ENCODE measurements at regions not wholly inside any gene's neighbourhood (a gene's known extent, or its start where the extent isn't known, plus 50 kb on each side); places are given as distances from the start of the nearest gene placed in this dataset.

DNA sequence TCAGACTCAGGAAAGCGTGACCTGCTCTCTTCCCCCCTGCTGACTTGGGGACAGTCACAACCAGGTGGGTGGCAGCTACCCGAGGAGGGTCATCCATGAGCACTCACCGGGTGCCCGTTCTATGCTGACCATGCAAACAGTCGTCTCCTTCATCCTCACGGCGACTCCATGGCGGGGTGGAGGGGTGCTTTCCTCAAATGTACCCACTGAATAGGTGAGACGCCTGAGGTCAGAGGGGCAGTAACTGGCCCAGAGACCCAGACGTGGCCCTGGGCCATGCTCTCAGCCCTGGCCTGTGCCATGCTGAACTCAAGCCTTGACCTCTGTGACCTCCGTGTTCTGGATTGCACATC lies 59.2 kb upstream of the TPM4 start:
- WGBS, result 90% methylated on average over 11 of the region's 11 CpGs
- Histone ChIP-seq H3K27ac (ENCODE audit: low read depth) (no peak overlapping the region), H3K4me3 (ENCODE audit: low read depth, low read length) (no peak overlapping the region), H3K4me1 (ENCODE audit: insufficient read depth) (no peaks in the 10 kb centered on the region), H3K36me3 (ENCODE audit: insufficient read depth) (no peaks in the 10 kb centered on the region)
- no peak for DNase-seq (ENCODE audit: extremely low spot score)

- no peak for DNase-seq (ENCODE audit: extremely low spot score)
- no peaks in the 10 kb centered on the region for H3K4me1 ChIP-seq (ENCODE audit: insufficient read depth)
- H3K36me3 ChIP-seq (ENCODE audit: insufficient read depth), result no peaks in the 10 kb centered on the region
- no peak overlapping the region for H3K4me3 ChIP-seq (ENCODE audit: low read depth, low read length)
- H3K27ac ChIP-seq (ENCODE audit: low read depth), result no peak overlapping the region
- 86% methylated on average over 17 of the region's 17 CpGs for WGBS
Observed at GRCh38 chr19:16018106-16018755, 58.1 kb upstream of the TPM4 start.

DNA sequence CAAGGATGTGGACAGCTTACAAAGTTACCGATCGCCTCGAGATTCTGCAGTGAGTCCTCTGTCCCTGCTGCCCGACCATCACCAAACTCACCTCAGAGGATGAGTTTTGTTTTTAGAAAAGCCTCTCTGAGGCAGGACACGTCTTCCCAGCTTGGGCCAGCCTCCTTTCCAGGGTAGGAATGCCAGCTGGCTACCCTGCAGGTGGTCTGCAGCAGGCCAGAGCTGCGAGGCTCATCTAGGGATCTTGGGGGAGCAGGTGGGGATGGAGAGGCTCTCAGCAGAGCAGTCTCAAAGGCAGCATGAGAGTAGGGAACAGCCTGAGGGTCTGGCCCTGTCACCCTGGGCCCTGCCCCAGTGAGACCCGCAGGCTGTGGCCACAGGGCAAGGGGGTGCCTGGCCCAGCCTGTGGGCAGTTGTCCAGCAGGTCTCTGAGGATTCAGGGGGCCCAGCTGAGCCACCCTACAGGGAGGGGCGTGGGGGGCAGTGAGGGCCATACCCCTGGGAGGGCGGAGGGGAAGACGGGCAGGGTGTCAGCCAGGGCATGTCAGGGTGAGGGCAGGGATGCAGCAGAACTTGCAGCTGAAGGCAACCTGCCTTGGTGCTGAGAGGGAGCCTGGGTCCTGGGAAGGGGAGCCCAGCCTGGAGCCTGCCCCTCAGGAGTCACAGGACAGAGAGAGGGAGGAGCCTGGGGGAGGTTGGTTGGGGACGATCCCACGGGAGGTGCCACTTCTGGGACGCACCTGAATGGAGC lies 57.3 kb upstream of the TPM4 start:
- DNase-seq (ENCODE audit: extremely low spot score), result no peak
- H3K36me3 ChIP-seq (ENCODE audit: insufficient read depth), result no peaks in the 10 kb centered on the region
- H3K27ac ChIP-seq (ENCODE audit: low read depth), result no peak overlapping the region
- 74% methylated on average over 13 of the region's 13 CpGs for WGBS
- H3K4me1 ChIP-seq (ENCODE audit: insufficient read depth), result no peaks in the 10 kb centered on the region
- H3K4me3 ChIP-seq (ENCODE audit: low read depth, low read length), result no peak overlapping the region

GRCh38 chr19:16019691-16020448 lies 56.4 kb upstream of the TPM4 start:
- H3K36me3 ChIP-seq (ENCODE audit: insufficient read depth), result no peaks in the 10 kb centered on the region
- H3K4me3 ChIP-seq (ENCODE audit: low read depth, low read length), result no peak overlapping the region
- whole genome bisulfite sequencing, result 74% methylated on average over 24 of the region's 24 CpGs
- DNase-seq (ENCODE audit: extremely low spot score), result no peak
- no peaks in the 10 kb centered on the region for H3K4me1 ChIP-seq (ENCODE audit: insufficient read depth)
- no peak overlapping the region for H3K27ac ChIP-seq (ENCODE audit: low read depth)

- Histone ChIP-seq H3K36me3 (ENCODE audit: insufficient read depth) (no peaks in the 10 kb centered on the region), H3K27ac (ENCODE audit: low read depth) (no peak overlapping the region), H3K4me1 (ENCODE audit: insufficient read depth) (no peaks in the 10 kb centered on the region), H3K4me3 (ENCODE audit: low read depth, low read length) (no peak overlapping the region)
- no peak for DNase-seq (ENCODE audit: extremely low spot score)
- WGBS, result 80% methylated on average over 8 of the region's 8 CpGs
Observed at GRCh38 chr19:16021796-16022195, 54.5 kb upstream of the TPM4 start.

- Histone ChIP-seq H3K4me3 (ENCODE audit: low read depth, low read length) (no peak overlapping the region), H3K36me3 (ENCODE audit: insufficient read depth) (no peaks in the 10 kb centered on the region), H3K4me1 (ENCODE audit: insufficient read depth) (no peaks in the 10 kb centered on the region), H3K27ac (ENCODE audit: low read depth) (no peak overlapping the region)
- no peak for DNase-seq (ENCODE audit: extremely low spot score)
- 67% methylated on average over 8 of the region's 8 CpGs for WGBS
Observed at GRCh38 chr19:16022251-16022650, 54.0 kb upstream of the TPM4 start.

DNA sequence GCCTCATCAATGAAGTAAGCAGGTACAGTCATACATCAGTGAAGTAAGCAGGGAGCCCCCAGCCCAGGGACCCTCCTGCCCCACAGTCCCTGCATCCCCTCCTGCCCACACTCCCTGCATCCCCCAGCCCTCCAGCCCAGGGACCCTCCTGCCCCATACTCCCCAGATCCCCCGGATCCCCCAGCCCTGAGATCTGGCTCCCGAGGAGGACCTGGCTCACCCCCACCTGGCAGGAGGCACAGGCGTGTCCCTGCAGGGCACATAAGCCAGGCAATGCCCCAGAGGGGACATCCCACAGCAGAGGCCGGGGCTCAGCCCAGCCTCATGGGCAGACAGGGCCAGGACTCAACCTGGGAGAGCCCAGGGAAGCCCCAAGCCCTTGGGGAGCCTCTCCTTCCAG lies 53.6 kb upstream of the TPM4 start:
- 75% methylated on average over 4 of the region's 4 CpGs for WGBS
- Histone ChIP-seq H3K4me1 (ENCODE audit: insufficient read depth) (no peaks in the 10 kb centered on the region), H3K36me3 (ENCODE audit: insufficient read depth) (no peaks in the 10 kb centered on the region), H3K27ac (ENCODE audit: low read depth) (no peak overlapping the region), H3K4me3 (ENCODE audit: low read depth, low read length) (no peak overlapping the region)
- no peak for DNase-seq (ENCODE audit: extremely low spot score)

- 73% methylated on average over 14 of the region's 14 CpGs for WGBS
- DNase-seq (ENCODE audit: extremely low spot score), result no peak
- H3K4me3 ChIP-seq (ENCODE audit: low read depth, low read length), result no peak overlapping the region
- H3K27ac ChIP-seq (ENCODE audit: low read depth), result no peak overlapping the region
- H3K4me1 ChIP-seq (ENCODE audit: insufficient read depth), result no peaks in the 10 kb centered on the region
- no peaks in the 10 kb centered on the region for H3K36me3 ChIP-seq (ENCODE audit: insufficient read depth)
Observed at GRCh38 chr19:16023146-16023915, 53.0 kb upstream of the TPM4 start.

- H3K4me3 ChIP-seq (ENCODE audit: low read depth, low read length), result no peak overlapping the region
- 85% methylated on average over 18 of the region's 18 CpGs for WGBS
- no peaks in the 10 kb centered on the region for H3K4me1 ChIP-seq (ENCODE audit: insufficient read depth)
- H3K36me3 ChIP-seq (ENCODE audit: insufficient read depth), result no peaks in the 10 kb centered on the region
- no peak for DNase-seq (ENCODE audit: extremely low spot score)
- H3K27ac ChIP-seq (ENCODE audit: low read depth), result no peak overlapping the region
Observed at GRCh38 chr19:16024266-16025107, 51.8 kb upstream of the TPM4 start.

DNA sequence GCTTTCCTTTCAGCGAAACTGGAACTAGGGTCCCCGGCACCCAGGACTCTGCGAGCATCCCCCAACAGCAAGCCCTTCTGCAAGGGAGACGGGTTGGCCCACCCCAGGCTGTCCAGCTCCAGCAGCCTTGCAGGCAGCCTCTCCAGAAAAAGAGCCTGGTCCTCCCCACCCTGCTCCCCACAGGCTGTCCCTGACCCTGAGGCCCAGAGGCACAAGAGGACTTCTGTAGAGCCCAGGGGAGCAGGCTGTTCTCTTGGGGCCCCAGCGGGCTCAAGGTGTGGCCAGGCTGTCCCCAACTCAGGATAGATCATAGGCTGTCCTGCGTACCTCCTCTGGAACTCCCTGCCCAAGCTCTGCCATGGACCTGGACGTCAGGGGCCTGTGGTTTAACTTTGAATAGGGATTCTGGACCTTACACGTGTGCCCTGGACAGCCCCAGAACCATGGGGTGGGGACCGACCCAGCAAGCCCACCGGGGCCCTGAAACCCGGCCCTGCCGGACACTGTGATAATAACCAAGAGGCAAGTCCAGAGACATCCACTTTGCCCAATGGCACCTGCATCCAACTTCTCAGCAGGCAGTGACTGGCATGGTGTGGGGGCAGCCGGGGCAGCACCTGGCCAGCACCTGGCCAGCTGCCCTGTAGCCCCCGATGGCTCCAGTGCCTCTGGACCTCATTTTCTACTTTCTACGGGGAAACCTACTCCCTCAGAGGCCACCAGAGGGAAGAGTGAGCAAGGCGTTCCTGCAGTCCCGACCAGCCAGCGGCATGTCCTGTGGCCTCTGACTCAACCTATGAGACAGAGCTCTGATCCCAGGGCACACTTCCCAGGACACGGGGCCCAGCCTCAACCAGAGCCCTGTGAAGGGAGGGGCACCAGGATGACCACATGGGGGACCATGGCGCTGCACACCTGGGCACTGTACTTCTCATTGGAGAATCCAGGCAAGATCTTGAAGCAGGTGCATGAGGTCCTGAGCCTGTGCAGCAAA lies 50.9 kb upstream of the TPM4 start:
- 59% methylated on average over 20 of the region's 20 CpGs for WGBS
- DNase-seq (ENCODE audit: extremely low spot score), result no peak

GRCh38 chr19:16026131-16026530 lies 50.2 kb upstream of the TPM4 start:
- H3K4me3 ChIP-seq (ENCODE audit: low read depth, low read length), result no peak overlapping the region
- H3K36me3 ChIP-seq (ENCODE audit: insufficient read depth), result no peaks in the 10 kb centered on the region
- DNase-seq (ENCODE audit: extremely low spot score), result no peak
- H3K27ac ChIP-seq (ENCODE audit: low read depth), result no peak overlapping the region
- no peaks in the 10 kb centered on the region for H3K4me1 ChIP-seq (ENCODE audit: insufficient read depth)
- 84% methylated on average over 19 of the region's 19 CpGs for WGBS

More for the DNA sequence above, 50.9 kb upstream of the TPM4 start:
- Histone ChIP-seq H3K4me3 (ENCODE audit: low read depth, low read length) (no peak overlapping the region), H3K4me1 (ENCODE audit: insufficient read depth) (no peaks in the 10 kb centered on the region), H3K36me3 (ENCODE audit: insufficient read depth) (no peaks in the 10 kb centered on the region), H3K27ac (ENCODE audit: low read depth) (no peak overlapping the region)

Data from urinary bladder (tissue), 3 donors.